LNCAP (cell line): ENCODE measurements at regions not wholly inside any gene's neighbourhood (a gene's known extent, or its start where the extent isn't known, plus 50 kb on each side); places are given as distances from the start of the nearest gene placed in this dataset.

Experiments used
- TF ChIP-seq, protein P1 (sequence below): fragments of 450-650 bp; IDR thresholded peaks from 2 replicates; pipeline ENCODE4 v1.5.1; 2017; ENCODE audit warnings: mild to moderate bottlenecking

DNA sequence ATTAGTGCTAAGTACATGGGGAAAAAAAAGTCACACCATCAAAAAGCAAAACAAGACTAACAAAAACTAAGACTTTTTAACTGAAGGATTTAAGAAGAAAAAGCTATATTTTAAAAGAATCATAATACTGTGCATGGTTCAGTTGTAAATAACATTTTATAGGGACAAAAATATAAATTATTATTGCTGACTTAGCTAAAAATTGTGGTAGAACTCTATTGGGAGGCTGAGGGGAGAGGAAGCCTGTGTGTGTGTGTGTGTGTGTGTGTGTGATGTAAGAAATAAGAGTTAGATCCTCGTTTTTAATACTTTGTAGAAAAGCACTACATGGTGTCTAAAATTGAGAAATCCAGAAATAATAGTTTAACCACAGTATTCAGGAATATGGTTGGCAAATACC, 1950.9 kb upstream of the TENM3 start:
- TF ChIP-seq, protein P1, sequence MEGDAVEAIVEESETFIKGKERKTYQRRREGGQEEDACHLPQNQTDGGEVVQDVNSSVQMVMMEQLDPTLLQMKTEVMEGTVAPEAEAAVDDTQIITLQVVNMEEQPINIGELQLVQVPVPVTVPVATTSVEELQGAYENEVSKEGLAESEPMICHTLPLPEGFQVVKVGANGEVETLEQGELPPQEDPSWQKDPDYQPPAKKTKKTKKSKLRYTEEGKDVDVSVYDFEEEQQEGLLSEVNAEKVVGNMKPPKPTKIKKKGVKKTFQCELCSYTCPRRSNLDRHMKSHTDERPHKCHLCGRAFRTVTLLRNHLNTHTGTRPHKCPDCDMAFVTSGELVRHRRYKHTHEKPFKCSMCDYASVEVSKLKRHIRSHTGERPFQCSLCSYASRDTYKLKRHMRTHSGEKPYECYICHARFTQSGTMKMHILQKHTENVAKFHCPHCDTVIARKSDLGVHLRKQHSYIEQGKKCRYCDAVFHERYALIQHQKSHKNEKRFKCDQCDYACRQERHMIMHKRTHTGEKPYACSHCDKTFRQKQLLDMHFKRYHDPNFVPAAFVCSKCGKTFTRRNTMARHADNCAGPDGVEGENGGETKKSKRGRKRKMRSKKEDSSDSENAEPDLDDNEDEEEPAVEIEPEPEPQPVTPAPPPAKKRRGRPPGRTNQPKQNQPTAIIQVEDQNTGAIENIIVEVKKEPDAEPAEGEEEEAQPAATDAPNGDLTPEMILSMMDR, result no peak

DNA sequence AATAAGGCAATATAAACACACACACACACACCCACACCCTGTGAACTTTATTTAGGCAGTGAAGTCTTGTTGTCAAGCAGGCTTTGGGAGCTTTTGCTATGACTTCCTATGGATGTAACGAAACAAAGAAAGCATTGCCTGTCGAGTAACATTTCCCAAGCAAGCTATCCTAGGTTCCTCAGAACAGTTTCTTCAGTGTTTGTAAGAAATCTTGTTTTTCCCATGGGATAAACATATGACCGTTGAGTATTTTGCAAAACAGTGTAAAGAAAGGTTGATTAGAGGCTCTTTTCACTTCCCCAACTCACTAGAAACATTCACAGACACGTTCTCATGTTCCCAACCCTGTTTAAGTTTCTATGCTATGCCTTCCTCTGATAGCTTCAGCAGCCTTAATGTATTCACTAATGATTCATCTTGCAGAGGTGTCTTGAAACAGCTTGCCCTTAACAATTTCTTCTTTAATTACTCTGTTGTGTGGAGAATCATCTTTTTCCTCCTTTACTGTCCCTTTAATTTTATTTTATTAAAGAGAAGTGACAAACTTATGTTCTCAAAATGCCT, 1947.1 kb upstream of the TENM3 start:
- TF ChIP-seq, protein P1, result no peak

DNA sequence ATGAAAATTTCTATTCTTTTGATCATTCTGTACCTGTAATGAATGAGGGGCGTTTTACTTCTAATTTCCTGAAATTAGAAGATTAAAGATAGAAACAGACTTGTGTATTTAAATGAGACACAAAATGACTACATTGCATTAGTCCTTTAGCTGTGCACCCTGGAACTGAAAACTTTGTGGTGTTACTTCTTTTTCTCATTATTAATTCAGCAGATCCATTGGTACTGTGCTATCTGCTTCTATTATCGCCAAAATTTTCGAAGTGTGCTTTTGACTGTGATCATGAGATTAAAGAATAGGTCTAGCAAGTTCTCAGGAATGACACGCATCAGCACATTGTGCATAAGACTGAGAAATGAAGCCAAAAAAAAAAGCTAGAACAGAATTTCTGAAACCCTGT, 1938.9 kb upstream of the TENM3 start:
- TF ChIP-seq, protein P1, result no peak

DNA sequence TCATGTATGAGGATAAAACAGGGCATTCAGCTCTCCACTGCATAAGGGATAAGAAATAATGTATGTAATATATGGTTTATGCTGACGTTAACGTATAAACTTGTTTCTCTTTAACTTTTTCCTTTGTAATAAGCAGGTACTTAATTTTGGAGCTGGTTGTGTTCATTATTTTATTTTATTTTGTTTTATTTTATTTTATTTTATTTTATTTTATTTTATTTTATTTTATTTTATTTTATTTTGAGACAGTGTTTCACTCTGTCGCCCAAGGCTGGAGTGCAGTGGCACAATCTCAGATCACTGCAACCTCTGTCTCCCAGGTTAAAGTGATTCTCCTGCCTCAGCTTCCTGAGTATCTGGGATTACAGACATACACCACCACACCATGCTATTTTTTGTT, 1932.6 kb upstream of the TENM3 start:
- TF ChIP-seq, protein P1, result no peak

DNA sequence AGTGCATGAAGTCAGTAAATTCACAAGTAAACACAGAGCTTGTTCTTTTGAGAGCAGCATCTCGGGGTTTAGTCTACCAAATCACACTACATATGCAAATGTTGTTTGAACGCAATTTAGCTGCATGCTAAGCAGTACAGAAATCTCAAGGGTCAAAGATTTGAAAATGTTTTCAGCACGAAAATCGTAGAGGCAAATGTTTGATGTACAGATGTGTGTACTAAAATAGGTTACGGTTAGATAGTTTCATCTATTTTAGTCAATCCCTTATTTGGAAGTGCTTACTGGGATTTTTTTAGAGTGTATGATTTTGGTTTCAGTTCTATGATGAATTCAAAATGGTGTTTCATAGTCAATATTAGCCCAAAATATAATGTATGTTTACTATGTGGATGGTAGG, 1928.2 kb upstream of the TENM3 start:
- TF ChIP-seq, protein P1, result no peak

DNA sequence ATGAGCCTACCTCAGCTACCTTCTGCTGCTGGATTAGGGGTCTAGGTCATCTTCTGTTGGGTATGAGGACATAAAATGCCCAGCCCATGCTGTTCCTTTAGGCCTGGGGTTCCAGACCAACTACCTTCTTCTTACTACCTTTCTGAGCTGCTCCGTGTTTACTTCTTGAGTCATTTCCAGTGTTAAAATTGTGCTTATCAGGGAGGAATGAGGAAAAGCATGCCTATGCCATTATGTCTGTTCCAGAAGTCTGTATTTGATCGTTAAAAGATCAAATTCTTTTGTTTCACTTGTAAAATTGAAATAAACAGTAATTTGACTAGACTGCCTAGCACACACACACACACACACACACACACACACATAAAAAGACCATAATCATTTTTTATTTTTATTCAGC, 1912.7 kb upstream of the TENM3 start:
- TF ChIP-seq, protein P1, result no peak

DNA sequence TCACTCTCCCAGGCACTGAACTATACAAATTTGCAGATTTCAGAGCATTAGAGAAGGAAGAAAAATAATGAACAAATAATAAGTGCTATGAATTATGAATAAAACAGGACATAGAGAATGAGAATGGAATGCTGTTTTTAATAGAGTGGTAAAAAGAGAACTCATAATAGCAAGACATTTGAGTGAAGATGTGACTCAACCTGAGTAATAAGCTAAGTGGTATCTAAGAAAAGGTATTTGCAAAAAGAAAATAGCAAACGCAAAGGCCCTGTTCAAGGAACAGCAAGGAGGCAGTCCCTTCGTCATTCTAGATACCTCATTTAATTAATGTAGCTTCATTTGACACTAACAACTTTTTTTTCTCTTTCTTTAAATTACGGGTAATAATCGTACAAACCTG, 1910.0 kb upstream of the TENM3 start:
- TF ChIP-seq, protein P1, result no peak

DNA sequence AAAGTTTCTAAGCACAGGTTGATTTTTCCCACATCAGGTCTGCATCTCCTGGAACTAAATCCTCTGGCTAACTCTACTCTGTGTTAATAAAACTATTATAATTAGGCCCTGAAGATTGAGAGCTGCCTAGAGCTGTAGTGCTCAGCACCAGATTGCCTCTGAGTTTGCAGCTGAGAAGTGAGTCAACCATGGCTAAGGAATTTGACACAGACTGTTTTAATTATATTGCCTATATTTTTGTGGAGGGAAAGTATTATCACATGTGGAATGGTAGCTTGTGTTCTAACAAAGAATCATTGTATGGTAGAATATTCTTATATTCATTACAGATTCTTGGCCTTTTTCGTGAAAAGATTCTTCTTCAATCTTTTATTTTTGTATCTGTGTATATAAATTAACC, 1907.6 kb upstream of the TENM3 start:
- TF ChIP-seq, protein P1, result no peak
